Suprapubic skin (tissue), 4 donors: ENCODE measurements at regions not wholly inside any gene's neighbourhood (a gene's known extent, or its start where the extent isn't known, plus 50 kb on each side); places are given as distances from the start of the nearest gene placed in this dataset.
"Not testable (repeated sequence)": the region's sequence is repeated elsewhere in the genome, so short reads cannot be mapped to it uniquely, and the experiment has no call there.

Experiments used
- DNase-seq, 2 donors: peaks; one replicate each; pipeline ENCODE4 v3.0.0-alpha.2; 2019; ENCODE audit warnings: low spot score in 2 of 2
- H3K27ac ChIP-seq: fragments of 200-600 bp; sonication (generic); one replicate; pipeline ENCODE4 v1.5.1; 2019
- H3K27me3 ChIP-seq: fragments of 200-600 bp; sonication (generic); one replicate; pipeline ENCODE4 v1.5.1; 2019
- H3K36me3 ChIP-seq: fragments of 200-600 bp; sonication (generic); one replicate; pipeline ENCODE4 v1.5.1; 2019
- H3K4me1 ChIP-seq: fragments of 200-600 bp; sonication (generic); one replicate; pipeline ENCODE4 v1.5.1; 2019
- H3K4me3 ChIP-seq: fragments of 200-600 bp; sonication (generic); one replicate; pipeline ENCODE4 v1.5.1; 2019; ENCODE audit warnings: mild to moderate bottlenecking
- H3K9me3 ChIP-seq: fragments of 200-600 bp; sonication (generic); one replicate; pipeline ENCODE4 v1.5.1; 2019
- EP300 ChIP-seq: sonication (generic); formaldehyde crosslinking; IDR thresholded peaks from one replicate; pipeline ENCODE4 v1.6.1; 2017; ENCODE audit warnings: antibody characterized with exemption
- POLR2A ChIP-seq, 2 donors: fragments of 450-650 bp; IDR thresholded peaks; one replicate each; pipeline ENCODE4 v1.6.1; 2017; ENCODE audit warnings: antibody characterized with exemption in 2 of 2, mild to moderate bottlenecking in 2 of 2, moderate library complexity in 2 of 2
- POLR2AphosphoS5 ChIP-seq, 3 donors: sonication (generic); formaldehyde crosslinking; IDR thresholded peaks; one replicate each; pipeline ENCODE4 v1.6.1; 2017; ENCODE audit warnings: antibody characterized with exemption in 3 of 3
- WGBS: methylation state at CpG from one replicate; pipeline ENCODE4 v1.1.5; 2018; 5-methylcytosine and 5-hydroxymethylcytosine counted together
- TF ChIP-seq, protein P1 (sequence below), 2 donors: fragments of 200-600 bp in 1 of 2; fragments of 450-650 bp in 1 of 2; sonication (generic) in 1 of 2; IDR thresholded peaks; one replicate each; pipeline ENCODE4 v1.5.1; 2016 to 2019; ENCODE audit warnings: antibody characterized with exemption in 2 of 2, mild to moderate bottlenecking in 1 of 2, moderate library complexity in 1 of 2

GRCh38 chr3:174466471-174467054 is 392.6 kb upstream of the NAALADL2 start:
- no peak overlapping the region for H3K4me3 ChIP-seq
- no peak for DNase-seq
- H3K36me3 ChIP-seq: no peaks in the 10 kb centered on the region
- H3K9me3 ChIP-seq: no peaks in the 10 kb centered on the region
- WGBS: 77% methylated on average over 4 of the region's 4 CpGs
- no peak overlapping the region for H3K27ac ChIP-seq
- H3K4me1 ChIP-seq: no peaks in the 10 kb centered on the region
- TF ChIP-seq EP300 (no peak), POLR2A (IDR thresholded peaks at IDR 0.05) (no peak), POLR2AphosphoS5 (IDR thresholded peaks at IDR 0.05) (no peak)
- TF ChIP-seq, protein P1, sequence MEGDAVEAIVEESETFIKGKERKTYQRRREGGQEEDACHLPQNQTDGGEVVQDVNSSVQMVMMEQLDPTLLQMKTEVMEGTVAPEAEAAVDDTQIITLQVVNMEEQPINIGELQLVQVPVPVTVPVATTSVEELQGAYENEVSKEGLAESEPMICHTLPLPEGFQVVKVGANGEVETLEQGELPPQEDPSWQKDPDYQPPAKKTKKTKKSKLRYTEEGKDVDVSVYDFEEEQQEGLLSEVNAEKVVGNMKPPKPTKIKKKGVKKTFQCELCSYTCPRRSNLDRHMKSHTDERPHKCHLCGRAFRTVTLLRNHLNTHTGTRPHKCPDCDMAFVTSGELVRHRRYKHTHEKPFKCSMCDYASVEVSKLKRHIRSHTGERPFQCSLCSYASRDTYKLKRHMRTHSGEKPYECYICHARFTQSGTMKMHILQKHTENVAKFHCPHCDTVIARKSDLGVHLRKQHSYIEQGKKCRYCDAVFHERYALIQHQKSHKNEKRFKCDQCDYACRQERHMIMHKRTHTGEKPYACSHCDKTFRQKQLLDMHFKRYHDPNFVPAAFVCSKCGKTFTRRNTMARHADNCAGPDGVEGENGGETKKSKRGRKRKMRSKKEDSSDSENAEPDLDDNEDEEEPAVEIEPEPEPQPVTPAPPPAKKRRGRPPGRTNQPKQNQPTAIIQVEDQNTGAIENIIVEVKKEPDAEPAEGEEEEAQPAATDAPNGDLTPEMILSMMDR (IDR thresholded peaks at IDR 0.05): no peak
- H3K27me3 ChIP-seq: no peaks in the 10 kb centered on the region

DNA sequence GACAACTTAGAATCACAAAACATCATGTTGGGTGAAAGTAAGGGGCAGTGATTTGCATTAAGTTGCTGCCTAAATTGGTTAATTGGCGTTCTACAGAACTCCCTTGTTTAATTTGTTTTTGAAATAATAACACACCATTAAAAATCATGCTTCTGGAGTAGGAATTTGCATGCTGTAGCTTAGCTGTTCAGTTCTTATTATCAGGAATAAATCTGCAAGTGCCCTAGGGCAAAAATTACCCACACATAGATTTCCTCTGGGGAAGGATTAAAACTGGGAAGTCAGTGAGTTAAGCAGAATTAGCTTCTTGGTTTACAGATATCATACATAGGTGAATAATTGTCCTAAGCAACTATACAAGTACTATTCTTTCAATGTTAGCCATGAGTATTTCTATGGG is 381.6 kb upstream of the NAALADL2 start:
- H3K36me3 ChIP-seq: no peaks in the 10 kb centered on the region
- WGBS: 64% methylated on average over 1 of the region's 1 CpG
- no peaks in the 10 kb centered on the region for H3K27me3 ChIP-seq
- peaks cover 4% of the 10 kb centered on the region for H3K4me1 ChIP-seq
- TF ChIP-seq POLR2AphosphoS5 (IDR thresholded peaks at IDR 0.05) (no peak), POLR2A (IDR thresholded peaks at IDR 0.05) (no peak), EP300 (no peak)
- TF ChIP-seq, protein P1 (IDR thresholded peaks at IDR 0.05): no peak
- H3K27ac ChIP-seq: no peak overlapping the region
- no peak for DNase-seq
- H3K9me3 ChIP-seq: no peaks in the 10 kb centered on the region
- no peak overlapping the region for H3K4me3 ChIP-seq

DNA sequence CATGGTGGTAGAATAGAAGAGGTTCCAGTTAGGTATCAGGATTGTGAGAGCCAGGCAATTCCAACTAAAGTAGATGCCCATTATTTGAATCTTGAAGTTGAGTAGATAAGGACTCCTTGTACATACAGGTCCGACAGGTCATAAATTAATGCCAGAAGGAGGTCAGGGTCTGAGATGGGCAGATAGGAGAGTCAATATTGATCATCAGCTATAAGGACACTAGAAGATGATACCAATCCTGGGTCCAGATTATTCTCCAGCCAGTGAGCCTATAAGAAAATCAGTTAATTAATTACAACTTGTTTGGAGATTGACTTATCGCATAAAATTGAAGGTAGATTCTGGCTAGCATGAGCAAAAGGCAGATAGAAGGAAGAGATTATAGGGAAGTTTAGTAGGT is 378.4 kb upstream of the NAALADL2 start:
- no peak overlapping the region for H3K4me3 ChIP-seq
- H3K27me3 ChIP-seq: no peaks in the 10 kb centered on the region
- DNase-seq: no peak
- no peak overlapping the region for H3K27ac ChIP-seq
- 94% methylated on average over 2 of the region's 2 CpGs for WGBS
- H3K9me3 ChIP-seq: no peaks in the 10 kb centered on the region
- TF ChIP-seq POLR2A (IDR thresholded peaks at IDR 0.05) (no peak), POLR2AphosphoS5 (IDR thresholded peaks at IDR 0.05) (no peak), EP300 (no peak)
- TF ChIP-seq, protein P1 (IDR thresholded peaks at IDR 0.05): no peak
- no peaks in the 10 kb centered on the region for H3K36me3 ChIP-seq
- peaks cover 4% of the 10 kb centered on the region for H3K4me1 ChIP-seq

DNA sequence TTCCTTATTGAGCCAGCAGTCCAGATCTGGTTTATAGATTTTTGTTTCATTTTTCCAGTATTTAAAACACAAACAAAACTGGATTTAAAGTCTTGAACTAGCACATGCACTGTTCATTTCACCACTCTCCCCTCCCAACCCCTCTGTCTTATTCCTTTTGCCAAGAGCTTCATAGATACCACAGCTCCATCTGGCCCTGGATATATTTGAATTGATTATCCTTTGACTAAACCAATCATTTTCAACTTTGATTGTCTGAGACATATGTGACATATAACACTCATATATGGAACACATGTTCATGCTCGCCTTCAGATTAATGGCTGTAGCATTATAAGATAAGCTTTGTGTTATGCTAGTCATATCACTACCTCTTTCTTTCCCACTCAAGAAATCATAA is 376.6 kb upstream of the NAALADL2 start:
- Histone ChIP-seq H3K27ac (no peak overlapping the region), H3K9me3 (no peaks in the 10 kb centered on the region), H3K27me3 (no peaks in the 10 kb centered on the region), H3K36me3 (no peaks in the 10 kb centered on the region), H3K4me1 (peaks cover under 1% of the 10 kb centered on the region), H3K4me3 (no peak overlapping the region)
- TF ChIP-seq POLR2A (IDR thresholded peaks at IDR 0.05) (no peak), POLR2AphosphoS5 (IDR thresholded peaks at IDR 0.05) (no peak), EP300 (no peak)
- TF ChIP-seq, protein P1 (IDR thresholded peaks at IDR 0.05): no peak
- WGBS: 100% methylated on average over 1 of the region's 1 CpG
- DNase-seq: no peak

DNA sequence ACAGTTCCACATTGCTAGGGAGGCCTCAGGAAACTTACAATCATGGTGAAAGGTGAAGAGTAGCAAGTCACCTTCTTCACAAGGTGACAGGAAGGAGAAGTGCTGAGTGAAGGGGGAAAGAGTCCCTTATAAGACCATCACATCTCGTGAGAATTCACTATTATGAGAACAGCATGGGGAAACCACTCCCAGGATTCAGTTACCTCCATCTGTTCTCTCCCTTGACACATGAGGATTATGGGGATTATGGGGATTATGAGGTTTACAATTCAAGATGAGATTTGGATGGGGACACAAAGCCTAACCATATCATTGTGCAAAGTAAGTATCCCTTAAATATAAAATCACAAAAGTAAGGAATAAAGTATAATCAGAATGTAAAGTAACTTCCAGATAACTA is 375.9 kb upstream of the NAALADL2 start:
- Histone ChIP-seq H3K27ac (no peak overlapping the region), H3K4me3 (no peak overlapping the region), H3K4me1 (no peaks in the 10 kb centered on the region), H3K9me3 (no peaks in the 10 kb centered on the region), H3K27me3 (no peaks in the 10 kb centered on the region), H3K36me3 (no peaks in the 10 kb centered on the region)
- DNase-seq: no peak
- WGBS: 79% methylated on average over 1 of the region's 1 CpG
- TF ChIP-seq, protein P1 (IDR thresholded peaks at IDR 0.05): no peak
- TF ChIP-seq POLR2A (IDR thresholded peaks at IDR 0.05): no peak
- TF ChIP-seq POLR2AphosphoS5 (IDR thresholded peaks at IDR 0.05): no peak
- no peak for TF ChIP-seq EP300

DNA sequence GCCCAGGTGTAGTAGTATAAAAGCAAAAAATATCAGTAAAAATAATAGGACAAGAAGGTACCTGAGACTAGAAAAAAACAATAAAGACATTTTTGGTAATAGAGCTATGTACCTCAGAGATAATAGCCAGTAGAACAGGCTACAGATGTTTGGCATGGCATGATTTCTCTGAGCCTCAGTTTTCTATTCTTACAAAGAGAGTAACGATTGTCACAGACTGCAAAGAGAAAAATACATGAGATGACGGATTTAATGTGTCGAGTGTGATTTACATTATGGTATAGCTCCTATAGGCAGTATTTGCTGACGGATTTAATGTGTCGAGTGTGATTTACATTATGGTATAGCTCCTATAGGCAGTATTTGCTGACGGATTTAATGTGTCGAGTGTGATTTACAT is 375.3 kb upstream of the NAALADL2 start:
- DNase-seq, H3K27ac ChIP-seq: not testable (repeated sequence)

More for the DNA sequence above, 375.3 kb upstream of the NAALADL2 start:
- H3K27me3 ChIP-seq, H3K9me3 ChIP-seq, H3K4me1 ChIP-seq, H3K4me3 ChIP-seq, H3K36me3 ChIP-seq: not testable (repeated sequence)
- WGBS: 75% methylated on average over 6 of the region's 7 CpGs
